ENCODE measurements at regions not wholly inside any gene's neighbourhood (a gene's known extent, or its start where the extent isn't known, plus 50 kb on each side); places are given as distances from the start of the nearest gene placed in this dataset.
"Not testable (repeated sequence)": the region's sequence is repeated elsewhere in the genome, so short reads cannot be mapped to it uniquely, and the experiment has no call there.

DNA sequence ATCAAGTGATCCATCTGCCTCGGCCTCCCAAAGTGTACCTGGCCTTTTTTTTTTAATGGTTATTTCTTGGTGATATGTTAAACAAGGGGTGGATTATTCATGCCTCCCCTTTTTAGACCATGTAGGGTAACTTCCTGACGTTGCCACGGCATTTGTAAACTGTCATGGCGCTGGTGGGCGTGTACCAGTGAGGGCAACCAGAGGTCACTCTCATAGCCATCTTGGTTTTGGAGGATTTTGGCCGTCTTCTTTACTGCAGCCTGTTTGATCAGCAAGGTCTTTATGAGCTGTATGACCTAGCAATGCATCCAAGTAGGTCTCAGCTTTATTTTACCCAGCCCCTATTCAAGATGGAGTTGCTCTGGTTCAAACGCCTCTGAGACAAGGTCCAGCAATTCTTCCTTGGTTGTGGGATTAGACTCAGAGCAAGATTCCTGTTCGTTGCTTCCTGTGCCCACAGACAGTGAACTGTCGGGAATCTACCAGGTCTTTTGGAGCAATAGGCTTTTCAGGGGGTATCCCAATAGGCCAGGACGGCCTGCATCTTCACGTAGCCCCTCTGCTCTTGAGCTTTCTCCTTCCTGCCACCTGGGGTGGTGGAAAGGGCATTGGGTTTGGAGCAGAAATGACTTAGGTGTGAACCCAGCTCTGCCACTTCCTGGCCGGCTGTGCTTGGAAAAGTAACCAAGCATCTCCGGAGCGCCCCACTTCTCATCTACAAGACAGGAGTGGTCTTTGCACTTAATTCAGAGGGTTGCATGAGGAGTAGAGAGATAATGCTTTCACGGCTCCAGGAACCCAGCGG, 52.9 kb upstream of the SEC14L1 start:
- no peak for DNase-seq

DNA sequence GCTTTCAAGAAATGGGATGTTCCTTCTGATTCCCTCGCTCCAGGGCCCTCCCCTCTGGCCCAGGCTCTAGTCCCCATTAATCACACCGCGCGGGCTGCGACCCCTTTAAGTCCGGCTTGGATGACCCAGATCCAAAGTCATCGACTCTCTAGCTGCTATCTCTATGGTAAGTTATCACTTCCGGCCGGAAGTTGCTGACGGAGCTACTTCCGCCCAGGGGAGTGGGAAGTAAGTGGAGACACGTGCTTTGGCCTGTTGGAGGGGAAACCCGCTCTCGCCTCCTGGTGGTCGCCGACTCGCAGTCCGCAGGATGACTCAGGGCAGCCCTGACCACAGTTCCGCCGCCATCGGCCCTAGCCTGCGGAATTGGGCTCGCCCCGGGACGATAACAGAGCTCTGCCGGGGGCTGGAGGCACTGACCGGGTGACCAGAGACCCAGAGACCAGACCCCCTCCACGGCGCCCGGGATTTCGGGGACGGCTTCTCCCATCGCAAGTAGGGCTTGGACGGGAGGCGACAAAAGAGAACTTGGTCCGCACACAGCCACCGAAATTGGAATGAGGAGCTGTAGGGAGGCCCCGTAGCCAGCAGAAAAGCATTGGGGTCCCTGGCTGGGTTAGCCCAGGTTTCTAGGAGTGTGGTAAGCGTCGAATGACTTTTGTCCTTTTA, 52.2 kb upstream of the SEC14L1 start:
- DNase-seq = peak; percentile 94 to 97 (median 97)

DNA sequence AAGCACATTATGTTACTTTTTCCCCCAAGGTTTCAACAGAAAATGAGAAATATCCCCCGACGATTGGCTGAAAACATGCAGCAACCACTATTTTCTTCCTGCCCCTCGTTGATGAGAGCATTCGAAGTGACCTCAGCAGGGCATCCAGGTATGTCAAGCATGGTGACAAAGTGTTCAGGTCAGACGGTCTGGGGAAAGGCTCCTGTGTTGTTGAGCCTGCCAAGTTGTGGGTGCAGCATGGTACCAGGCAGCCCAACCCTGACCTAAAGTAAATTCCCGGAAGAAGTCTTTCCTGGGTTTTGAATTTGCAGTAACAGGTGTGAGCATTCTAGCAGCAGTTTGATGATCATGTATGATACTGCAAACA, 51.7 kb upstream of the SEC14L1 start:
- DNase-seq = no peak

DNA sequence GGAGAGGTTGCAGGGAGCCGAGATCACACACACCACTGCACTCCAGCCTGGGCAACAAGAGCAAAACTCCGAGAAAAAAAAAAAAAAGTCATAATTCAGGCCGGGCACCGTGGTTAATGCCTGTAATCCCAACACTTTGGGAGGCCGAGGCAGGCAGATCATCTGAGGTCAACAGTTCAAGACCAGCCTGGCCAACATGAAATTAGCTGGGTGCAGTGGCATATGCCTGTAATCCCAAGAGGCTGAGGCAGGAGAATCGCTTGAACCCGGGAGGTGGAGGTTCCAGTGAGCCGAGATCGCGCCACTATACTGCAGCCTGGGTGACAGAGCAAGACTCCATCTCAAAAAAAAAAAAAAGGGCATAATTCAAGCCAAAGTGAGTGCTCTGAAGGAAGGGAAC, 50.8 kb upstream of the SEC14L1 start:
- not testable (repeated sequence) for DNase-seq

DNA sequence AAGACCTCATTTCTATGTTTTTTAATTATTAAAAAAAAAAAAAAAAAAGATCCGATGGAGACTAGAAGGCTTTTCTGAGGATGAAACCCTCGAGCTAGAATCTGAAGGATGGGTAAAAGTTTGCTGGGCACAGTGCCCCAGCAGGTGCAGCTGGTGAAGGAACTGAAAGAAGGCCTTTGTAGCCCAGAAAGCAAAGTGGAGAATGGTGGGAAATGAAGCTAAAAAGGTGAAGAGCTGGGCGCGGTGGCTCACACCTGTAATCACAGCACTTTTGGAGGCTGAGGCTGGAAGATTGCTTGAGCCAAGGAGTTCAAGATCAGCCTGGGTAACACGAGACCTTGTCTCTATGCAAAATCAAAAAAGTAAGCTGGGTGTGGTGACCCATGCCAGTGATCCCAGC, 50.3 kb upstream of the SEC14L1 start:
- no peak for DNase-seq
